ENCODE measurements at regions not wholly inside any gene's neighbourhood (a gene's known extent, or its start where the extent isn't known, plus 50 kb on each side); places are given as distances from the start of the nearest gene placed in this dataset.

DNA sequence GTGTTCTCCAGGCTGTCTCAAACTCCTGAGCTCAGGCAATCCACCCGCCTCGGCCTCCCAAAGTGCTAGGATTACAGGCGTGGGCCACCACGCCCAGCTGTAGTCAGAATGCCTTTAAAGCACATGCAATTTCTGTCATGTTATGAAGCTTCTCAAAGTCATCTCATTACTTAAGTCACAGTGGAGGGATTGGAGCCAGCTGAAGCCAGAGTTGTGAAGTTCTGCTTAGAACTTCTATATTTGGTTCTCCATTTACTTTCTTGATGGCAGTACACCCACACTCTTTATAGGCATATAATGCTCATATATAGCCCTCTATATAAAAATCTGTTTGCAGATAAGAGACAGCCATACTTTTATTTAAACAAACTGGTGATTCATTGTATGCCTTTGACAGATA lies 68.8 kb upstream of the CWC22 start:
- Histone ChIP-seq H3K9me3 (ENCODE audit: control insufficient read depth, insufficient read depth, low read length) (peaks cover 2% of the 10 kb centered on the region; the same call in 1 of the 2 replicates), H3K4me3 (ENCODE audit: low read depth, low read length) (no peak overlapping the region), H3K27ac (ENCODE audit: low read depth, low read length) (no peak overlapping the region), H3K27me3 (ENCODE audit: control insufficient read depth, insufficient read depth, low read length) (no peaks in the 10 kb centered on the region)
- POLR2A ChIA-PET = no interaction called here
- no peak for DNase-seq (ENCODE audit: low read depth, low spot score)
- CTCF ChIA-PET = interaction anchor here (0.7 to 3.3 kb wide), 7 partner anchors 9 to 324 kb away, joined by 3 to 15 read pairs (median 5); no protein-coding TSS in a partner anchor
- TF ChIP-seq CTCF (IDR thresholded peaks at IDR 0.05; ENCODE audit: low read depth, low read length) = no peak

- no peak overlapping the region for H3K27ac ChIP-seq (ENCODE audit: low read depth, low read length)
- H3K9me3 ChIP-seq (ENCODE audit: control insufficient read depth, insufficient read depth, low read length) = peaks cover 2% of the 10 kb centered on the region; the same call in 1 of the 2 replicates
- H3K4me3 ChIP-seq (ENCODE audit: low read depth, low read length) = no peak overlapping the region
- CTCF ChIA-PET = interaction anchor here (1.1 to 1.2 kb wide), 2 partner anchors 8 to 231 kb away, joined by 3 to 5 read pairs; no protein-coding TSS in a partner anchor
- POLR2A ChIA-PET = no interaction called here
- H3K27me3 ChIP-seq (ENCODE audit: control insufficient read depth, insufficient read depth, low read length) = no peaks in the 10 kb centered on the region
- no peak for TF ChIP-seq CTCF (IDR thresholded peaks at IDR 0.05; ENCODE audit: low read depth, low read length)
- DNase-seq (ENCODE audit: low read depth, low spot score) = no peak
Observed at GRCh38 chr2:180071797-180072196, 64.7 kb upstream of the CWC22 start.

GRCh38 chr2:180063494-180064092 lies 56.5 kb upstream of the CWC22 start:
- CTCF ChIA-PET = no interaction called here
- Histone ChIP-seq H3K27me3 (ENCODE audit: control insufficient read depth, insufficient read depth, low read length) (peaks cover 3% of the 10 kb centered on the region), H3K4me3 (ENCODE audit: low read depth, low read length) (no peak overlapping the region), H3K9me3 (ENCODE audit: control insufficient read depth, insufficient read depth, low read length) (no peaks in the 10 kb centered on the region), H3K27ac (ENCODE audit: low read depth, low read length) (no peak overlapping the region)
- no peak for TF ChIP-seq CTCF (IDR thresholded peaks at IDR 0.05; ENCODE audit: low read depth, low read length)
- no peak for DNase-seq (ENCODE audit: low read depth, low spot score)
- POLR2A ChIA-PET = no interaction called here

DNA sequence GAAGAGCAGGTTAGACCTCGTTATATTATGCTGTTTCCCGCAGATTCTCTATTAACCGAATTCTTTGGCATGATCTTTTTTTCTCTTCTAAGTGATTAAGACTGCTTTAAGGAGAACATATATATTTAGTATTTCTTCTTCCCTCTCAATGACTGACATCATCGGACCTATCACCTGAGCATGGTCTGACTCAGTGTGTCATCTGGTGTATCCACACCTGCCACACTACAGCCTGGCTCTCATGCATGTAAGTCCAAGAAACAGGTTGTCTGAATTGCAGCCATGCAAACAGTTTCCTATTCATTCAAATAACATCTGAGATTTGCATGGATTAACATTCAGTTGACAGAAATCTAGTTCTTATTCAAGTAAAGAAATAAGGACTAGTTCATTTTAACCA lies 55.1 kb upstream of the CWC22 start:
- Histone ChIP-seq H3K27me3 (ENCODE audit: control insufficient read depth, insufficient read depth, low read length) (peaks cover 9% of the 10 kb centered on the region), H3K27ac (ENCODE audit: low read depth, low read length) (no peak overlapping the region), H3K4me3 (ENCODE audit: low read depth, low read length) (no peak overlapping the region), H3K9me3 (ENCODE audit: control insufficient read depth, insufficient read depth, low read length) (no peaks in the 10 kb centered on the region)
- no peak for DNase-seq (ENCODE audit: low read depth, low spot score)
- no peak for TF ChIP-seq CTCF (IDR thresholded peaks at IDR 0.05; ENCODE audit: low read depth, low read length)
- ChIA-PET POLR2A (no interaction called here), CTCF (no interaction called here)

GRCh38 chr2:180061546-180061945 lies 54.4 kb upstream of the CWC22 start:
- no peak overlapping the region for H3K27ac ChIP-seq (ENCODE audit: low read depth, low read length)
- ChIA-PET CTCF (no interaction called here), POLR2A (no interaction called here)
- DNase-seq (ENCODE audit: low read depth, low spot score) = no peak
- H3K27me3 ChIP-seq (ENCODE audit: control insufficient read depth, insufficient read depth, low read length) = peaks cover 9% of the 10 kb centered on the region
- TF ChIP-seq CTCF (IDR thresholded peaks at IDR 0.05; ENCODE audit: low read depth, low read length) = no peak
- no peaks in the 10 kb centered on the region for H3K9me3 ChIP-seq (ENCODE audit: control insufficient read depth, insufficient read depth, low read length)
- no peak overlapping the region for H3K4me3 ChIP-seq (ENCODE audit: low read depth, low read length)
